Muscle of arm (tissue), 1 donor: ENCODE measurements at regions not wholly inside any gene's neighbourhood (a gene's known extent, or its start where the extent isn't known, plus 50 kb on each side); places are given as distances from the start of the nearest gene placed in this dataset.

Experiments used
- DNase-seq: peaks from one replicate; pipeline ENCODE4 v3.0.0-alpha.2; 2013

- no peak for DNase-seq
These were observed 173.1 kb upstream of the SOX1 start for GRCh38 chr13:111893607-111894443.

GRCh38 chr13:111895896-111896821 lies 170.8 kb upstream of the SOX1 start:
- DNase-seq = no peak

GRCh38 chr13:111897178-111897845 lies 169.6 kb upstream of the SOX1 start:
- DNase-seq = no peak

- DNase-seq = no peak
These were observed 169.1 kb upstream of the SOX1 start for GRCh38 chr13:111897846-111898215.

GRCh38 chr13:111898956-111899713 lies 167.8 kb upstream of the SOX1 start:
- DNase-seq = no peak

GRCh38 chr13:111899714-111900389 lies 167.1 kb upstream of the SOX1 start:
- no peak for DNase-seq

GRCh38 chr13:111900390-111901131 lies 166.4 kb upstream of the SOX1 start:
- peak; percentile 79 for DNase-seq

- no peak for DNase-seq
These were observed 165.6 kb upstream of the SOX1 start for GRCh38 chr13:111901267-111901915.

GRCh38 chr13:111902726-111903125 lies 164.2 kb upstream of the SOX1 start:
- DNase-seq = no peak

GRCh38 chr13:111903143-111903542 lies 163.8 kb upstream of the SOX1 start:
- no peak for DNase-seq

GRCh38 chr13:111904166-111904565 lies 162.8 kb upstream of the SOX1 start:
- no peak for DNase-seq

- DNase-seq = no peak
These were observed 162.0 kb upstream of the SOX1 start for GRCh38 chr13:111904701-111905608.

GRCh38 chr13:111905609-111905945 lies 161.4 kb upstream of the SOX1 start:
- DNase-seq = no peak

GRCh38 chr13:111906306-111906705 lies 160.6 kb upstream of the SOX1 start:
- DNase-seq = no peak

- DNase-seq = no peak
These were observed 160.1 kb upstream of the SOX1 start for GRCh38 chr13:111906816-111907215.

- DNase-seq = no peak
These were observed 159.5 kb upstream of the SOX1 start for GRCh38 chr13:111907341-111907880.

- no peak for DNase-seq
These were observed 158.6 kb upstream of the SOX1 start for GRCh38 chr13:111908361-111908760.

- no peak for DNase-seq
These were observed 158.0 kb upstream of the SOX1 start for GRCh38 chr13:111908981-111909380.
